ENCODE measurements at regions not wholly inside any gene's neighbourhood (a gene's known extent, or its start where the extent isn't known, plus 50 kb on each side); places are given as distances from the start of the nearest gene placed in this dataset.

GRCh38 chr10:2628705-2629104 lies 438.6 kb upstream of the PFKP start:
- TF ChIP-seq MAX (IDR thresholded peaks at IDR 0.05) (no peak), CTCF (IDR thresholded peaks at IDR 0.05; ENCODE audit: low read depth, low read length, missing input control) (no peak), RAD21 (IDR thresholded peaks at IDR 0.05) (no peak), YY1 (IDR thresholded peaks at IDR 0.05) (no peak), TAF1 (conservative IDR thresholded peaks at IDR 0.05) (no peak), SP1 (IDR thresholded peaks at IDR 0.05) (no peak), GABPA (IDR thresholded peaks at IDR 0.05 in 1 of 2, conservative IDR thresholded peaks at IDR 0.05 in 1 of 2) (no peak), JUND (IDR thresholded peaks at IDR 0.05) (no peak), EGR1 (IDR thresholded peaks at IDR 0.05; ENCODE audit: low read depth in 2 of 2) (no peak)
- TF ChIP-seq, protein P1, sequence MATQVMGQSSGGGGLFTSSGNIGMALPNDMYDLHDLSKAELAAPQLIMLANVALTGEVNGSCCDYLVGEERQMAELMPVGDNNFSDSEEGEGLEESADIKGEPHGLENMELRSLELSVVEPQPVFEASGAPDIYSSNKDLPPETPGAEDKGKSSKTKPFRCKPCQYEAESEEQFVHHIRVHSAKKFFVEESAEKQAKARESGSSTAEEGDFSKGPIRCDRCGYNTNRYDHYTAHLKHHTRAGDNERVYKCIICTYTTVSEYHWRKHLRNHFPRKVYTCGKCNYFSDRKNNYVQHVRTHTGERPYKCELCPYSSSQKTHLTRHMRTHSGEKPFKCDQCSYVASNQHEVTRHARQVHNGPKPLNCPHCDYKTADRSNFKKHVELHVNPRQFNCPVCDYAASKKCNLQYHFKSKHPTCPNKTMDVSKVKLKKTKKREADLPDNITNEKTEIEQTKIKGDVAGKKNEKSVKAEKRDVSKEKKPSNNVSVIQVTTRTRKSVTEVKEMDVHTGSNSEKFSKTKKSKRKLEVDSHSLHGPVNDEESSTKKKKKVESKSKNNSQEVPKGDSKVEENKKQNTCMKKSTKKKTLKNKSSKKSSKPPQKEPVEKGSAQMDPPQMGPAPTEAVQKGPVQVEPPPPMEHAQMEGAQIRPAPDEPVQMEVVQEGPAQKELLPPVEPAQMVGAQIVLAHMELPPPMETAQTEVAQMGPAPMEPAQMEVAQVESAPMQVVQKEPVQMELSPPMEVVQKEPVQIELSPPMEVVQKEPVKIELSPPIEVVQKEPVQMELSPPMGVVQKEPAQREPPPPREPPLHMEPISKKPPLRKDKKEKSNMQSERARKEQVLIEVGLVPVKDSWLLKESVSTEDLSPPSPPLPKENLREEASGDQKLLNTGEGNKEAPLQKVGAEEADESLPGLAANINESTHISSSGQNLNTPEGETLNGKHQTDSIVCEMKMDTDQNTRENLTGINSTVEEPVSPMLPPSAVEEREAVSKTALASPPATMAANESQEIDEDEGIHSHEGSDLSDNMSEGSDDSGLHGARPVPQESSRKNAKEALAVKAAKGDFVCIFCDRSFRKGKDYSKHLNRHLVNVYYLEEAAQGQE (IDR thresholded peaks at IDR 0.05): no peak
- TF ChIP-seq, protein P2, sequence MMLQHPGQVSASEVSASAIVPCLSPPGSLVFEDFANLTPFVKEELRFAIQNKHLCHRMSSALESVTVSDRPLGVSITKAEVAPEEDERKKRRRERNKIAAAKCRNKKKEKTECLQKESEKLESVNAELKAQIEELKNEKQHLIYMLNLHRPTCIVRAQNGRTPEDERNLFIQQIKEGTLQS (IDR thresholded peaks at IDR 0.05): no peak
